Stimulated activated CD8-positive, alpha-beta memory T cell treated with anti-CD3 and anti-CD28 coated beads, Interleukin-7, amount 100 ng/mL, for 1 hour (primary cell): ENCODE measurements at regions not wholly inside any gene's neighbourhood (a gene's known extent, or its start where the extent isn't known, plus 50 kb on each side); places are given as distances from the start of the nearest gene placed in this dataset.
"Not testable (repeated sequence)": the region's sequence is repeated elsewhere in the genome, so short reads cannot be mapped to it uniquely, and the experiment has no call there.

Experiments
- DNase-seq, 2 donors: peaks; one replicate each; pipeline ENCODE4 v3.0.0-alpha.2; 2020; ENCODE audit warnings: low read depth in 2 of 2

- DNase-seq = no peak
Measured at GRCh38 chr2:205865056-205865455, 182.8 kb downstream of the NRP2 start.

GRCh38 chr2:205864491-205864890 is 182.2 kb downstream of the NRP2 start:
- DNase-seq = no peak

- not testable (repeated sequence) for DNase-seq
Measured at GRCh38 chr2:205862761-205863160, 180.5 kb downstream of the NRP2 start.

GRCh38 chr2:205860885-205861284 is 178.6 kb downstream of the NRP2 start:
- DNase-seq = no peak

- no peak for DNase-seq
Measured at GRCh38 chr2:205860181-205860580, 177.9 kb downstream of the NRP2 start.

- no peak for DNase-seq
Measured at GRCh38 chr2:205858881-205859441, 176.7 kb downstream of the NRP2 start.

GRCh38 chr2:205858275-205858674 is 176.0 kb downstream of the NRP2 start:
- no peak for DNase-seq

GRCh38 chr2:205857520-205858237 is 175.4 kb downstream of the NRP2 start:
- DNase-seq = no peak

GRCh38 chr2:205852457-205852856 is 170.2 kb downstream of the NRP2 start:
- DNase-seq = no peak

GRCh38 chr2:205850611-205851010 is 168.3 kb downstream of the NRP2 start:
- DNase-seq = no peak

- no peak for DNase-seq
Measured at GRCh38 chr2:205850132-205850531, 167.8 kb downstream of the NRP2 start.

GRCh38 chr2:205849136-205849535 is 166.8 kb downstream of the NRP2 start:
- no peak for DNase-seq

- DNase-seq = no peak
Measured at GRCh38 chr2:205848601-205849000, 166.3 kb downstream of the NRP2 start.
